HG03095 (cell line): ENCODE measurements at regions not wholly inside any gene's neighbourhood (a gene's known extent, or its start where the extent isn't known, plus 50 kb on each side); places are given as distances from the start of the nearest gene placed in this dataset.
"Not testable (repeated sequence)": the region's sequence is repeated elsewhere in the genome, so short reads cannot be mapped to it uniquely, and the experiment has no call there.

ENCODE experiments used
- ATAC-seq: cut with Tn5 transposase; IDR thresholded peaks from one replicate; pipeline ENCODE4 v1.9.1; 2021; ENCODE audit warnings: moderate library complexity; ENCODE audit not compliant: unreplicated experiment

- ATAC-seq = no peak
Measured at GRCh38 chr10:2387672-2388071, 650.3 kb upstream of the ADARB2 start.

GRCh38 chr10:2387261-2387660, 649.9 kb upstream of the ADARB2 start:
- ATAC-seq = no peak

GRCh38 chr10:2380218-2380617, 642.9 kb upstream of the ADARB2 start:
- no peak for ATAC-seq

- no peak for ATAC-seq
Measured at GRCh38 chr10:2367083-2367482, 629.8 kb upstream of the ADARB2 start.

- ATAC-seq = no peak
Measured at GRCh38 chr10:2366264-2366931, 629.1 kb upstream of the ADARB2 start.

- ATAC-seq = no peak
Measured at GRCh38 chr10:2362331-2362730, 625.0 kb upstream of the ADARB2 start.

GRCh38 chr10:2358586-2358985, 621.3 kb upstream of the ADARB2 start:
- ATAC-seq = no peak

- ATAC-seq = no peak
Measured at GRCh38 chr10:2356670-2357069, 619.3 kb upstream of the ADARB2 start.

GRCh38 chr10:2351566-2351965, 614.2 kb upstream of the ADARB2 start:
- ATAC-seq = no peak

- ATAC-seq = no peak
Measured at GRCh38 chr10:2342206-2342605, 604.9 kb upstream of the ADARB2 start.

GRCh38 chr10:2340831-2341647, 603.7 kb upstream of the ADARB2 start:
- no peak for ATAC-seq

- no peak for ATAC-seq
Measured at GRCh38 chr10:2335626-2336025, 598.3 kb upstream of the ADARB2 start.

GRCh38 chr10:2334575-2334974, 597.2 kb upstream of the ADARB2 start:
- ATAC-seq = no peak

GRCh38 chr10:2329082-2329481, 591.8 kb upstream of the ADARB2 start:
- ATAC-seq = no peak

- ATAC-seq = no peak
Measured at GRCh38 chr10:2326411-2326810, 589.1 kb upstream of the ADARB2 start.

GRCh38 chr10:2315045-2315485, 577.7 kb upstream of the ADARB2 start:
- ATAC-seq = not testable (repeated sequence)

GRCh38 chr10:2306081-2306480, 568.8 kb upstream of the ADARB2 start:
- ATAC-seq = no peak

- ATAC-seq = no peak
Measured at GRCh38 chr10:2303169-2303568, 565.8 kb upstream of the ADARB2 start.

- ATAC-seq = no peak
Measured at GRCh38 chr10:2301227-2301626, 563.9 kb upstream of the ADARB2 start.

GRCh38 chr10:2300231-2300630, 562.9 kb upstream of the ADARB2 start:
- no peak for ATAC-seq

GRCh38 chr10:2296179-2296891, 559.0 kb upstream of the ADARB2 start:
- ATAC-seq = no peak

- ATAC-seq = no peak
Measured at GRCh38 chr10:2294739-2295138, 557.4 kb upstream of the ADARB2 start.
